ENCODE measurements at regions not wholly inside any gene's neighbourhood (a gene's known extent, or its start where the extent isn't known, plus 50 kb on each side); places are given as distances from the start of the nearest gene placed in this dataset.

GRCh38 chr12:98064501-98064900, 450.9 kb upstream of the TMPO start:
- Histone ChIP-seq H3K27me3 (ENCODE audit: insufficient read depth, low read length) (no peaks in the 10 kb centered on the region), H3K79me2 (ENCODE audit: insufficient read depth, low read length) (no peaks in the 10 kb centered on the region), H3K9me3 (ENCODE audit: low read length) (no peaks in the 10 kb centered on the region), H2AFZ (ENCODE audit: low read length) (no peak overlapping the region), H3K4me2 (ENCODE audit: low read length) (no peak overlapping the region), H4K20me1 (ENCODE audit: insufficient read depth, low read length) (no peaks in the 10 kb centered on the region), H3K4me3 (ENCODE audit: low read depth, low read length, poor library complexity, severe bottlenecking) (no peak overlapping the region), H3K9ac (ENCODE audit: low read length) (no peak overlapping the region), H3K27ac (ENCODE audit: low read depth, low read length, poor library complexity, severe bottlenecking) (no peak overlapping the region), H3F3A (ENCODE audit: insufficient read depth, low read length) (no peaks in the 10 kb centered on the region), H3K36me3 (ENCODE audit: insufficient read depth, low read length) (no peaks in the 10 kb centered on the region), H3K4me1 (ENCODE audit: insufficient read depth, low read length, severe bottlenecking) (no peaks in the 10 kb centered on the region), H3K9me2 (ENCODE audit: low read depth, low read length) (no peaks in the 10 kb centered on the region)
- TF ChIP-seq EZH2 (IDR thresholded peaks at IDR 0.05; ENCODE audit: borderline replicate concordance, low read length), result no peak
- TF ChIP-seq, protein P1, sequence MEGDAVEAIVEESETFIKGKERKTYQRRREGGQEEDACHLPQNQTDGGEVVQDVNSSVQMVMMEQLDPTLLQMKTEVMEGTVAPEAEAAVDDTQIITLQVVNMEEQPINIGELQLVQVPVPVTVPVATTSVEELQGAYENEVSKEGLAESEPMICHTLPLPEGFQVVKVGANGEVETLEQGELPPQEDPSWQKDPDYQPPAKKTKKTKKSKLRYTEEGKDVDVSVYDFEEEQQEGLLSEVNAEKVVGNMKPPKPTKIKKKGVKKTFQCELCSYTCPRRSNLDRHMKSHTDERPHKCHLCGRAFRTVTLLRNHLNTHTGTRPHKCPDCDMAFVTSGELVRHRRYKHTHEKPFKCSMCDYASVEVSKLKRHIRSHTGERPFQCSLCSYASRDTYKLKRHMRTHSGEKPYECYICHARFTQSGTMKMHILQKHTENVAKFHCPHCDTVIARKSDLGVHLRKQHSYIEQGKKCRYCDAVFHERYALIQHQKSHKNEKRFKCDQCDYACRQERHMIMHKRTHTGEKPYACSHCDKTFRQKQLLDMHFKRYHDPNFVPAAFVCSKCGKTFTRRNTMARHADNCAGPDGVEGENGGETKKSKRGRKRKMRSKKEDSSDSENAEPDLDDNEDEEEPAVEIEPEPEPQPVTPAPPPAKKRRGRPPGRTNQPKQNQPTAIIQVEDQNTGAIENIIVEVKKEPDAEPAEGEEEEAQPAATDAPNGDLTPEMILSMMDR (IDR thresholded peaks at IDR 0.05; ENCODE audit: low read length), result no peak

DNA sequence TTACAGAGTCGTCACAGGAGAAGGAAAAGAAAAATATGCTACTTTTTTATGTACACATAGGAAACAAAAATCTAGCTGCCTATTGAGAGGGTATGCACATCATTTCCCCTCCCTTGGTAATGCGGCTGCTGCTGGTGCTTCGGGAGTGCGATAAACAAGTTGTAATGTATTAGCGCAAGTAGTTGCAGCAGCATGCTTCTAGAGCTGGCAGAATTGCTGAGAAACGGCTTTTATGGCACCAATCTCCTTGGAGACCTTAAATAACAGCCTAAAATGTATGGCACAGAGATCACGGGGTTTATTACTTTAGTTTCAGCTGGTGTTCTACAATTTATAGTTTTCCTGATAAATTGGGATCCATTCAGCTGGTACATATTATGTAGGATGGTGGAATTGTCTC, 447.6 kb upstream of the TMPO start:
- Histone ChIP-seq H3F3A (ENCODE audit: insufficient read depth, low read length) (no peaks in the 10 kb centered on the region), H3K9me2 (ENCODE audit: low read depth, low read length) (no peaks in the 10 kb centered on the region)
- TF ChIP-seq, protein P1 (IDR thresholded peaks at IDR 0.05; ENCODE audit: low read length), result no peak
- no peak for TF ChIP-seq EZH2 (IDR thresholded peaks at IDR 0.05; ENCODE audit: borderline replicate concordance, low read length)

GRCh38 chr12:98073610-98074009, 441.8 kb upstream of the TMPO start:
- H3K79me2 ChIP-seq (ENCODE audit: insufficient read depth, low read length), result no peaks in the 10 kb centered on the region
- H3K36me3 ChIP-seq (ENCODE audit: insufficient read depth, low read length), result no peaks in the 10 kb centered on the region
- TF ChIP-seq, protein P1 (IDR thresholded peaks at IDR 0.05; ENCODE audit: low read length), result no peak
- no peak for TF ChIP-seq EZH2 (IDR thresholded peaks at IDR 0.05; ENCODE audit: borderline replicate concordance, low read length)
- H2AFZ ChIP-seq (ENCODE audit: low read length), result no peak overlapping the region
- H3K4me1 ChIP-seq (ENCODE audit: insufficient read depth, low read length, severe bottlenecking), result no peaks in the 10 kb centered on the region
- H4K20me1 ChIP-seq (ENCODE audit: insufficient read depth, low read length), result no peaks in the 10 kb centered on the region
- H3K4me2 ChIP-seq (ENCODE audit: low read length), result no peak overlapping the region
- H3K27ac ChIP-seq (ENCODE audit: low read depth, low read length, poor library complexity, severe bottlenecking), result no peak overlapping the region
- no peaks in the 10 kb centered on the region for H3K9me3 ChIP-seq (ENCODE audit: low read length)
- H3K9ac ChIP-seq (ENCODE audit: low read length), result no peak overlapping the region
- H3K4me3 ChIP-seq (ENCODE audit: low read depth, low read length, poor library complexity, severe bottlenecking), result no peak overlapping the region
- H3K9me2 ChIP-seq (ENCODE audit: low read depth, low read length), result no peaks in the 10 kb centered on the region
- no peaks in the 10 kb centered on the region for H3F3A ChIP-seq (ENCODE audit: insufficient read depth, low read length)
- no peaks in the 10 kb centered on the region for H3K27me3 ChIP-seq (ENCODE audit: insufficient read depth, low read length)

More for the DNA sequence above, 447.6 kb upstream of the TMPO start:
- Histone ChIP-seq H2AFZ (ENCODE audit: low read length) (no peak overlapping the region), H3K4me2 (ENCODE audit: low read length) (no peak overlapping the region), H3K27me3 (ENCODE audit: insufficient read depth, low read length) (no peaks in the 10 kb centered on the region), H4K20me1 (ENCODE audit: insufficient read depth, low read length) (no peaks in the 10 kb centered on the region), H3K27ac (ENCODE audit: low read depth, low read length, poor library complexity, severe bottlenecking) (no peak overlapping the region), H3K79me2 (ENCODE audit: insufficient read depth, low read length) (no peaks in the 10 kb centered on the region), H3K9me3 (ENCODE audit: low read length) (no peaks in the 10 kb centered on the region), H3K4me3 (ENCODE audit: low read depth, low read length, poor library complexity, severe bottlenecking) (no peak overlapping the region), H3K36me3 (ENCODE audit: insufficient read depth, low read length) (no peaks in the 10 kb centered on the region), H3K4me1 (ENCODE audit: insufficient read depth, low read length, severe bottlenecking) (no peaks in the 10 kb centered on the region), H3K9ac (ENCODE audit: low read length) (no peak overlapping the region)
